IMR-90 (cell line): ENCODE measurements at regions not wholly inside any gene's neighbourhood (a gene's known extent, or its start where the extent isn't known, plus 50 kb on each side); places are given as distances from the start of the nearest gene placed in this dataset.

Source experiments
- ATAC-seq: fragments of 200-7000 bp; cut with Tn5 transposase; 2 replicates; pipeline ENCODE4 v1.9.1; 2020; ENCODE audit warnings: low read depth, mild to moderate bottlenecking, moderate library complexity
- BruUV-seq: library from RNA; stranded (reverse); fragments of 400-500 nt; replicated peaks from 2 replicates; lab custom pipeline; 2021; lab: Mats Ljungman, UMichigan
- CTCF ChIA-PET: fragments of 300-600 bp; formaldehyde crosslinking; extraction: SDS; loops from one replicate; lab custom pipeline; 2021; ENCODE audit warnings: antibody characterized with exemption; lab: Yijun Ruan, JAX
- POLR2A ChIA-PET: fragments of 300-600 bp; sonication (Branson Sonifier 250); formaldehyde crosslinking; loops from one replicate; lab custom pipeline; 2022; ENCODE audit warnings: antibody characterized with exemption; ENCODE audit not compliant: unreplicated experiment; lab: Charles Lee
- DNase-seq: peaks from one replicate; pipeline ENCODE4 v3.0.0; 2013
- H2AFZ ChIP-seq: replicated peaks from 2 replicates; pipeline ENCODE3; 2013; ENCODE audit warnings: low read length, mild to moderate bottlenecking; ENCODE audit not compliant: poor library complexity
- H2AK5ac ChIP-seq: 2 replicates; pipeline ENCODE4 v1.6.1; 2013; ENCODE audit warnings: low read depth, low read length, inconsistent platforms
- H2AK9ac ChIP-seq: replicated peaks from 2 replicates; pipeline ENCODE3; 2013; ENCODE audit warnings: mild to moderate bottlenecking, low read depth, low read length, moderate library complexity; ENCODE audit not compliant: poor library complexity
- H2BK120ac ChIP-seq: 2 replicates; pipeline ENCODE4 v1.6.1; 2013; ENCODE audit warnings: low read depth, low read length, inconsistent platforms
- H2BK15ac ChIP-seq: 3 replicates; pipeline ENCODE4 v1.6.1; 2013; ENCODE audit warnings: low read depth, low read length, inconsistent platforms
- H2BK20ac ChIP-seq: 2 replicates; pipeline ENCODE4 v1.6.1; 2013; ENCODE audit warnings: low read depth, mild to moderate bottlenecking, inconsistent platforms, low read length, moderate library complexity
- H2BK5ac ChIP-seq: 2 replicates; pipeline ENCODE4 v1.6.1; 2013; ENCODE audit warnings: mild to moderate bottlenecking, low read depth, low read length, inconsistent platforms; ENCODE audit not compliant: poor library complexity, severe bottlenecking
- H3K14ac ChIP-seq: replicated peaks from 2 replicates; pipeline ENCODE4 v1.6.1; 2013; ENCODE audit warnings: low read depth, low read length, inconsistent platforms
- H3K18ac ChIP-seq: 2 replicates; pipeline ENCODE4 v1.6.1; 2013; ENCODE audit warnings: low read depth, low read length, control low read depth
- H3K23ac ChIP-seq: 2 replicates; pipeline ENCODE4 v1.6.1; 2013; ENCODE audit warnings: low read depth, low read length, inconsistent platforms
- H3K27ac ChIP-seq: 2 replicates; pipeline ENCODE4 v1.5.1; 2013; ENCODE audit warnings: mild to moderate bottlenecking, control low read depth, low read length; ENCODE audit not compliant: insufficient read depth
- H3K27me3 ChIP-seq: 2 replicates; pipeline ENCODE4 v1.6.1; 2013; ENCODE audit warnings: low read length; ENCODE audit not compliant: control insufficient read depth, insufficient read depth
- H3K36me3 ChIP-seq: 2 replicates; pipeline ENCODE4 v1.6.1; 2013; ENCODE audit warnings: low read length, mixed read lengths; ENCODE audit not compliant: control insufficient read depth, insufficient read depth
- H3K4ac ChIP-seq: 2 replicates; pipeline ENCODE4 v1.6.1; 2013; ENCODE audit warnings: low read depth, low read length, inconsistent platforms
- H3K4me1 ChIP-seq: 2 replicates; pipeline ENCODE4 v1.6.1; 2013; ENCODE audit warnings: low read length, mixed read lengths; ENCODE audit not compliant: control insufficient read depth, insufficient read depth
- H3K4me2 ChIP-seq: 2 replicates; pipeline ENCODE4 v1.6.1; 2013; ENCODE audit warnings: low read depth, mild to moderate bottlenecking, control low read depth, low read length, moderate library complexity
- H3K4me3 ChIP-seq: 2 replicates; pipeline ENCODE4 v1.5.1; 2013; ENCODE audit warnings: low read depth, mild to moderate bottlenecking, control low read depth, low read length, moderate library complexity; ENCODE audit not compliant: insufficient read depth
- H3K56ac ChIP-seq: 2 replicates; pipeline ENCODE4 v1.6.1; 2013; ENCODE audit warnings: low read length, inconsistent platforms; ENCODE audit not compliant: insufficient read depth; ENCODE audit errors: extremely low read depth
- H3K79me1 ChIP-seq, 2 experiments: 2 replicates each; pipeline ENCODE4 v1.6.1; 2013; ENCODE audit warnings: low read length in 2 of 2, inconsistent platforms in 1 of 2, low read depth in 1 of 2
- H3K9ac ChIP-seq: 2 replicates; pipeline ENCODE4 v1.6.1; 2013; ENCODE audit warnings: low read depth, low read length, control low read depth
- H3K9me1 ChIP-seq: 2 replicates; pipeline ENCODE4 v1.6.1; 2013; ENCODE audit warnings: low read length, inconsistent platforms; ENCODE audit not compliant: insufficient read depth
- H3K9me3 ChIP-seq: 2 replicates; pipeline ENCODE4 v1.6.1; 2013; ENCODE audit warnings: low read length; ENCODE audit not compliant: control insufficient read depth, insufficient read depth
- H4K20me1 ChIP-seq: 2 replicates; pipeline ENCODE4 v1.6.1; 2013; ENCODE audit warnings: low read length, inconsistent platforms; ENCODE audit not compliant: insufficient read depth
- H4K5ac ChIP-seq: 2 replicates; pipeline ENCODE4 v1.6.1; 2013; ENCODE audit warnings: mild to moderate bottlenecking, low read depth, low read length, control low read depth
- H4K8ac ChIP-seq, 2 experiments: 2 replicates each; pipeline ENCODE4 v1.6.1; 2013; ENCODE audit warnings: low read depth in 2 of 2, low read length in 2 of 2, control low read depth in 1 of 2, inconsistent platforms in 1 of 2
- H4K91ac ChIP-seq: 2 replicates; pipeline ENCODE4 v1.6.1; 2013; ENCODE audit warnings: low read depth, low read length, inconsistent platforms; ENCODE audit not compliant: insufficient read depth
- BHLHE40 ChIP-seq: fragments of 150-350 bp; IDR thresholded peaks from 2 replicates; pipeline ENCODE4 v1.6.1; 2016; ENCODE audit warnings: mild to moderate bottlenecking, low read depth, low read length
- CEBPB ChIP-seq: IDR thresholded peaks from 2 replicates; pipeline ENCODE4 v1.6.1; 2012; ENCODE audit warnings: low read depth, low read length, improper control_type of control experiment
- CHD1 ChIP-seq: IDR thresholded peaks from 2 replicates; pipeline ENCODE4 v1.6.1; 2012; ENCODE audit warnings: low read depth, low read length, improper control_type of control experiment
- FOS ChIP-seq: fragments of 150-350 bp; IDR thresholded peaks from 2 replicates; pipeline ENCODE4 v1.6.1; 2016; ENCODE audit warnings: low read depth, low read length
- MXI1 ChIP-seq: IDR thresholded peaks from 2 replicates; pipeline ENCODE4 v1.6.1; 2012; ENCODE audit warnings: low read depth, mild to moderate bottlenecking, low read length, moderate library complexity, borderline replicate concordance
- NFE2L2 ChIP-seq: fragments of 150-350 bp; IDR thresholded peaks from 2 replicates; pipeline ENCODE4 v1.6.1; 2016; ENCODE audit warnings: low read depth, mild to moderate bottlenecking, low read length
- POLR2A ChIP-seq: IDR thresholded peaks from 2 replicates; pipeline ENCODE4 v1.6.1; 2012; ENCODE audit warnings: mild to moderate bottlenecking, low read depth, low read length
- RAD21 ChIP-seq: IDR thresholded peaks from 2 replicates; pipeline ENCODE4 v1.6.1; 2012; ENCODE audit warnings: low read length, improper control_type of control experiment
- RCOR1 ChIP-seq: IDR thresholded peaks from 2 replicates; pipeline ENCODE4 v1.6.1; 2012; ENCODE audit warnings: mild to moderate bottlenecking, low read length, improper control_type of control experiment; ENCODE audit not compliant: insufficient replicate concordance
- SMC3 ChIP-seq: fragments of 150-350 bp; IDR thresholded peaks from 2 replicates; pipeline ENCODE4 v1.6.1; 2016; ENCODE audit warnings: low read depth, mild to moderate bottlenecking, antibody characterized with exemption, low read length, moderate library complexity
- WGBS, 2 experiments: methylation state at CpG; one replicate each; pipeline versions ENCODE4 v1.1.5 to v1.1.7; 2013; ENCODE audit warnings: missing lambda C conversion rate in 2 of 2; ENCODE audit not compliant: insufficient read length in 1 of 2; ENCODE audit errors: extremely low coverage in 2 of 2; 5-methylcytosine and 5-hydroxymethylcytosine counted together
- dilution Hi-C: fragments of 300-500 bp; cut with HindIII; formaldehyde crosslinking; loops from one replicate; pipeline ENCODE4 v1.14.3; 2018; ENCODE audit warnings: low sequenced_read_pairs; ENCODE audit not compliant: unreplicated experiment
- in situ Hi-C: fragments of 300-500 bp; cut with MboI; formaldehyde crosslinking; loops from 3 replicates; pipeline ENCODE4 v1.14.3; 2019; ENCODE audit warnings: low sequenced_read_pairs, inconsistent platforms, mixed read lengths
- intact Hi-C: fragments of 100-400 bp; cut with micrococcal nuclease; formaldehyde crosslinking; loops from 2 replicates; pipeline ENCODE4 v1.10.0; 2022
- TF ChIP-seq, protein P1 (sequence below): fragments of 150-350 bp; IDR thresholded peaks from 2 replicates; pipeline ENCODE4 v1.6.1; 2017; ENCODE audit warnings: mild to moderate bottlenecking, antibody characterized with exemption, low read length, low read depth
- TF ChIP-seq, protein P2 (sequence below): fragments of 150-350 bp; IDR thresholded peaks from 2 replicates; pipeline ENCODE4 v1.6.1; 2016; ENCODE audit warnings: low read depth, mild to moderate bottlenecking, low read length, moderate library complexity, borderline replicate concordance

DNA sequence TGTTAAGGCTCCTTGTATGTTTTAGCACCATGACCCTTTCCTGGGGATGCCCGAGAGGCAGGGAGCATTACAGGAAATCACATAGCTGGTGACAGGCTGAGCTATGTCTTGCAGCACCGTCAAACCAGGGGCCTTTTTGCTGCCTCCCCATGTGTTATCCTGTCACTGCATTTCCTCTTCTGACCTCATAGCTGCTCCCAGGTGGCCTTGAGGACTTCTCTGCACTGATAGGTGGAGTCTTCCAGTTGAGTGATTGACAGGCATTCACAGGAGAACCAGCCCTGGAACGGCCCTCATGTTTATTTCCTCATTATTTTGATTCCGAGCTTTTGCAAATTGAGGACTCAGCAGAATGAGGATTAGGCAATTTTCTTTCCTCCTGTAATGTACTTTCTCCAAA is 349.6 kb downstream of the HAPSTR1 start:
- Histone ChIP-seq H3K27ac (no peak overlapping the region), H3K9ac (no peak overlapping the region), H3K79me1 (no peaks in the 10 kb centered on the region), H3K14ac (no peak overlapping the region), H3K18ac (no peak overlapping the region), H2AK5ac (no peak overlapping the region), H3K9me1 (no peaks in the 10 kb centered on the region), H3K4me1 (no peaks in the 10 kb centered on the region), H3K4me3 (no peak overlapping the region), H4K20me1 (no peaks in the 10 kb centered on the region), H2AFZ (no peak overlapping the region), H2BK120ac (no peak overlapping the region), H3K9me3 (peaks cover 19% of the 10 kb centered on the region; the same call in 1 of the 2 replicates), H2BK15ac (no peak overlapping the region), H3K56ac (no peak overlapping the region), H3K23ac (no peak overlapping the region), H4K91ac (no peak overlapping the region), H2BK20ac (no peak overlapping the region), H2AK9ac (no peak overlapping the region), H4K8ac (no peak overlapping the region), H2BK5ac (no peak overlapping the region), H3K36me3 (no peaks in the 10 kb centered on the region), H3K4me2 (no peak overlapping the region), H4K5ac (no peak overlapping the region), H3K27me3 (no peaks in the 10 kb centered on the region), H3K4ac (no peak overlapping the region)
- no peak for ATAC-seq
- TF ChIP-seq SMC3 = no peak
- TF ChIP-seq, protein P1, sequence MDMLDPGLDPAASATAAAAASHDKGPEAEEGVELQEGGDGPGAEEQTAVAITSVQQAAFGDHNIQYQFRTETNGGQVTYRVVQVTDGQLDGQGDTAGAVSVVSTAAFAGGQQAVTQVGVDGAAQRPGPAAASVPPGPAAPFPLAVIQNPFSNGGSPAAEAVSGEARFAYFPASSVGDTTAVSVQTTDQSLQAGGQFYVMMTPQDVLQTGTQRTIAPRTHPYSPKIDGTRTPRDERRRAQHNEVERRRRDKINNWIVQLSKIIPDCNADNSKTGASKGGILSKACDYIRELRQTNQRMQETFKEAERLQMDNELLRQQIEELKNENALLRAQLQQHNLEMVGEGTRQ = no peak
- no peak for TF ChIP-seq CEBPB
- no peak for TF ChIP-seq FOS
- TF ChIP-seq, protein P2, sequence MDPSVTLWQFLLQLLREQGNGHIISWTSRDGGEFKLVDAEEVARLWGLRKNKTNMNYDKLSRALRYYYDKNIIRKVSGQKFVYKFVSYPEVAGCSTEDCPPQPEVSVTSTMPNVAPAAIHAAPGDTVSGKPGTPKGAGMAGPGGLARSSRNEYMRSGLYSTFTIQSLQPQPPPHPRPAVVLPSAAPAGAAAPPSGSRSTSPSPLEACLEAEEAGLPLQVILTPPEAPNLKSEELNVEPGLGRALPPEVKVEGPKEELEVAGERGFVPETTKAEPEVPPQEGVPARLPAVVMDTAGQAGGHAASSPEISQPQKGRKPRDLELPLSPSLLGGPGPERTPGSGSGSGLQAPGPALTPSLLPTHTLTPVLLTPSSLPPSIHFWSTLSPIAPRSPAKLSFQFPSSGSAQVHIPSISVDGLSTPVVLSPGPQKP = no peak
- TF ChIP-seq BHLHE40 = no peak
- TF ChIP-seq MXI1 = no peak
- TF ChIP-seq RCOR1 = no peak
- TF ChIP-seq CHD1 = no peak
- no peak for TF ChIP-seq RAD21
- TF ChIP-seq POLR2A = no peak
- no peak for TF ChIP-seq NFE2L2
- in situ Hi-C loops (no loop called here), dilution Hi-C loops (no loop called here), intact Hi-C loops (no loop called here)
- WGBS, 2 experiments = 0% methylated on average over 1 of the region's 4 CpGs; no CpG with 5 or more reads in 1 of the 2 experiments
- no TSS peak for BruUV-seq
- no peak for DNase-seq
- ChIA-PET CTCF (interaction anchor here (0.6 kb wide), 1 partner anchor 999 kb away, joined by 4 read pairs; no protein-coding TSS in a partner anchor), POLR2A (no interaction called here)
